GM23338 (cell line): ENCODE measurements at regions not wholly inside any gene's neighbourhood (a gene's known extent, or its start where the extent isn't known, plus 50 kb on each side); places are given as distances from the start of the nearest gene placed in this dataset.

ENCODE experiments used
- ATAC-seq: fragments of 200-7000 bp; cut with Tn5 transposase; 3 replicates; pipeline ENCODE4 v1.9.1; 2020
- DNase-seq: peaks from one replicate; pipeline ENCODE4 v3.0.0-alpha.2; 2015; ENCODE audit warnings: low spot score
- H2AFZ ChIP-seq: fragments of 200-600 bp; sonication (generic); 2 replicates; pipeline ENCODE4 v1.8.0; 2016; ENCODE audit warnings: antibody characterized with exemption, mild to moderate bottlenecking, moderate library complexity
- H3F3A ChIP-seq: fragments of 200-600 bp; sonication (generic); replicated peaks from 2 replicates; pipeline ENCODE4 v1.8.0; 2017; ENCODE audit warnings: antibody characterized with exemption, mixed run types, low read depth
- H3K27ac ChIP-seq: fragments of 200-600 bp; sonication (generic); 2 replicates; pipeline ENCODE4 v1.6.1; 2016; ENCODE audit warnings: low read depth
- H3K27me3 ChIP-seq: fragments of 200-600 bp; sonication (generic); 2 replicates; pipeline ENCODE4 v1.8.0; 2016; ENCODE audit warnings: mild to moderate bottlenecking, mixed run types, moderate library complexity; ENCODE audit not compliant: insufficient read depth
- H3K36me3 ChIP-seq: fragments of 200-600 bp; sonication (generic); 2 replicates; pipeline ENCODE4 v1.8.0; 2016; ENCODE audit warnings: mild to moderate bottlenecking; ENCODE audit not compliant: insufficient read depth
- H3K4me1 ChIP-seq: fragments of 200-600 bp; sonication (generic); 2 replicates; pipeline ENCODE4 v1.8.0; 2016; ENCODE audit warnings: mild to moderate bottlenecking, moderate library complexity; ENCODE audit not compliant: insufficient read depth
- H3K4me2 ChIP-seq: fragments of 200-600 bp; sonication (generic); 2 replicates; pipeline ENCODE4 v1.7.1; 2017; ENCODE audit warnings: mixed run types
- H3K4me3 ChIP-seq: fragments of 200-600 bp; sonication (generic); 2 replicates; pipeline ENCODE4 v1.6.1; 2016; ENCODE audit warnings: mixed run types
- H3K79me2 ChIP-seq: fragments of 200-600 bp; sonication (generic); replicated peaks from 2 replicates; pipeline ENCODE4 v1.8.0; 2017; ENCODE audit warnings: mild to moderate bottlenecking; ENCODE audit not compliant: insufficient read depth
- H3K9me2 ChIP-seq: fragments of 200-600 bp; sonication (generic); 2 replicates; pipeline ENCODE4 v1.8.0; 2017; ENCODE audit not compliant: insufficient read depth
- H4K20me1 ChIP-seq: fragments of 200-600 bp; sonication (generic); replicated peaks from 2 replicates; pipeline ENCODE4 v1.8.0; 2017; ENCODE audit warnings: mild to moderate bottlenecking; ENCODE audit not compliant: insufficient read depth
- H3K27ac Mint-ChIP-seq: 2 replicates; pipeline ENCODE4 v1.8.0; 2020; ENCODE audit warnings: inconsistent platforms, mild to moderate bottlenecking, moderate library complexity, mixed read lengths
- H3K27me3 Mint-ChIP-seq: 3 replicates; pipeline ENCODE4 v1.8.0; 2022; ENCODE audit warnings: low read depth, mild to moderate bottlenecking, moderate library complexity, mixed read lengths, inconsistent platforms; ENCODE audit not compliant: insufficient read depth, poor library complexity
- H3K36me3 Mint-ChIP-seq: 3 replicates; pipeline ENCODE4 v1.8.0; 2021; ENCODE audit warnings: low read depth, mild to moderate bottlenecking, inconsistent platforms, moderate library complexity, mixed read lengths
- H3K4me1 Mint-ChIP-seq: 3 replicates; pipeline ENCODE4 v1.8.0; 2020; ENCODE audit warnings: mild to moderate bottlenecking, inconsistent platforms, mixed read lengths
- H3K4me3 Mint-ChIP-seq: 3 replicates; pipeline ENCODE4 v1.8.0; 2021; ENCODE audit warnings: moderate library complexity, mild to moderate bottlenecking, inconsistent platforms, mixed read lengths
- H3K9me3 Mint-ChIP-seq: 3 replicates; pipeline ENCODE4 v1.8.0; 2020; ENCODE audit warnings: moderate library complexity, mild to moderate bottlenecking, inconsistent platforms, mixed read lengths
- CREB1 ChIP-seq: fragments of 250-450 bp; sonication (Bioruptor Pico); IDR thresholded peaks from 2 replicates; pipeline ENCODE4 v1.5.0; 2020; ENCODE audit warnings: low read depth, mild to moderate bottlenecking, moderate library complexity
- CTCF ChIP-seq, 2 experiments: fragments of 200-600 bp in 1 of 2; sonication (generic) in 1 of 2; conservative IDR thresholded peaks; 2 replicates each; pipeline versions ENCODE4 v1.5.1 to v1.6.1; 2016 to 2017; ENCODE audit warnings: antibody characterized with exemption in 2 of 2, low read depth in 2 of 2, mild to moderate bottlenecking in 2 of 2, moderate library complexity in 1 of 2
- ZNF462 ChIP-seq: fragments of 250-450 bp; sonication (Bioruptor Pico); IDR thresholded peaks from 2 replicates; pipeline ENCODE4 v1.5.0; 2020; ENCODE audit warnings: mild to moderate bottlenecking, moderate library complexity

- DNase-seq = no peak
- no peak for ATAC-seq
- Histone ChIP-seq H3K27me3 (no peaks in the 10 kb centered on the region), H3K27ac (no peak overlapping the region), H3K79me2 (peaks cover 6% of the 10 kb centered on the region), H3K9me2 (no peaks in the 10 kb centered on the region), H3K36me3 (no peaks in the 10 kb centered on the region; the same call in none of the 2 replicates), H3K4me2 (no peak overlapping the region), H4K20me1 (peaks cover 7% of the 10 kb centered on the region), H3K4me1 (no peaks in the 10 kb centered on the region), H3F3A (no peaks in the 10 kb centered on the region; the same call in 1 of the 2 replicates), H3K4me3 (no peak overlapping the region), H2AFZ (no peak overlapping the region)
- H3K36me3 Mint-ChIP-seq = no peaks in the 10 kb centered on the region
- peaks cover 2% of the 10 kb centered on the region for H3K27me3 Mint-ChIP-seq
- no peaks in the 10 kb centered on the region for H3K9me3 Mint-ChIP-seq
- TF ChIP-seq CTCF (conservative IDR thresholded peaks at IDR 0.05; ENCODE audit: low read depth in 2 of 2) (no peak), ZNF462 (CRISPR knock-in tag) (no peak), CREB1 (CRISPR knock-in tag) (no peak)
- H3K27ac Mint-ChIP-seq = 0 out of 2 replicates have a peak overlapping the region, but pooled peaks have one; percentile 16
- H3K4me3 Mint-ChIP-seq = no peak overlapping the region
- peaks cover 22% of the 10 kb centered on the region for H3K4me1 Mint-ChIP-seq
Observed at GRCh38 chr7:130990178-130990832, 256.3 kb upstream of the KLF14 start.
